NK-92 (cell line): ENCODE measurements at regions not wholly inside any gene's neighbourhood (a gene's known extent, or its start where the extent isn't known, plus 50 kb on each side); places are given as distances from the start of the nearest gene placed in this dataset.

Experiments
- DNase-seq: peaks from one replicate; lab custom pipeline; 2025; ENCODE audit not compliant: unreplicated experiment; lab: John Stamatoyannopoulos, UW

GRCh38 chr13:73720216-73720840 lies 413.9 kb downstream of the KLF12 start:
- DNase-seq: no peak

- no peak for DNase-seq
These were observed 416.0 kb downstream of the KLF12 start for GRCh38 chr13:73718246-73718645.

GRCh38 chr13:73717632-73718031 lies 416.6 kb downstream of the KLF12 start:
- DNase-seq: no peak

GRCh38 chr13:73715911-73716510 lies 418.2 kb downstream of the KLF12 start:
- no peak for DNase-seq

GRCh38 chr13:73715114-73715910 lies 418.9 kb downstream of the KLF12 start:
- DNase-seq: no peak

- DNase-seq: no peak
These were observed 419.7 kb downstream of the KLF12 start for GRCh38 chr13:73714522-73714921.

GRCh38 chr13:73708393-73708985 lies 425.7 kb downstream of the KLF12 start:
- DNase-seq: no peak

GRCh38 chr13:73704587-73704986 lies 429.6 kb downstream of the KLF12 start:
- no peak for DNase-seq

- no peak for DNase-seq
These were observed 430.6 kb downstream of the KLF12 start for GRCh38 chr13:73703606-73704005.

GRCh38 chr13:73702419-73703071 lies 431.7 kb downstream of the KLF12 start:
- DNase-seq: no peak

GRCh38 chr13:73701160-73701559 lies 433.0 kb downstream of the KLF12 start:
- no peak for DNase-seq

- DNase-seq: no peak
These were observed 435.3 kb downstream of the KLF12 start for GRCh38 chr13:73698859-73699258.

- DNase-seq: no peak
These were observed 437.0 kb downstream of the KLF12 start for GRCh38 chr13:73697166-73697565.

- no peak for DNase-seq
These were observed 437.5 kb downstream of the KLF12 start for GRCh38 chr13:73696713-73697112.

- no peak for DNase-seq
These were observed 437.9 kb downstream of the KLF12 start for GRCh38 chr13:73696271-73696670.

GRCh38 chr13:73695325-73695724 lies 438.9 kb downstream of the KLF12 start:
- no peak for DNase-seq

- DNase-seq: no peak
These were observed 441.0 kb downstream of the KLF12 start for GRCh38 chr13:73693215-73693614.

GRCh38 chr13:73691891-73692290 lies 442.3 kb downstream of the KLF12 start:
- no peak for DNase-seq

- DNase-seq: no peak
These were observed 446.3 kb downstream of the KLF12 start for GRCh38 chr13:73687929-73688328.

- no peak for DNase-seq
These were observed 447.1 kb downstream of the KLF12 start for GRCh38 chr13:73687087-73687486.

GRCh38 chr13:73684750-73685149 lies 449.5 kb downstream of the KLF12 start:
- no peak for DNase-seq
